ENCODE measurements at regions not wholly inside any gene's neighbourhood (a gene's known extent, or its start where the extent isn't known, plus 50 kb on each side); places are given as distances from the start of the nearest gene placed in this dataset.

GRCh38 chr18:57928466-57928865 is 115.6 kb upstream of the NEDD4L start:
- no peaks in the 10 kb centered on the region for H3K9me3 ChIP-seq
- H3K4me3 ChIP-seq, result no peak overlapping the region
- no peaks in the 10 kb centered on the region for H3K4me1 ChIP-seq (ENCODE audit: insufficient read depth)
- intact Hi-C loops (cut with DNase I), result no loop called here
- H3K27me3 ChIP-seq, result no peaks in the 10 kb centered on the region
- H3K27ac ChIP-seq, result no peak overlapping the region
- no peak for DNase-seq
- WGBS, 3 donors, result 88 to 91% (median 89%) methylated on average over 5 of the region's 5 CpGs
- no peaks in the 10 kb centered on the region for H3K36me3 ChIP-seq
- TF ChIP-seq EP300 (IDR thresholded peaks at IDR 0.05), result no peak
- TF ChIP-seq, protein P1, sequence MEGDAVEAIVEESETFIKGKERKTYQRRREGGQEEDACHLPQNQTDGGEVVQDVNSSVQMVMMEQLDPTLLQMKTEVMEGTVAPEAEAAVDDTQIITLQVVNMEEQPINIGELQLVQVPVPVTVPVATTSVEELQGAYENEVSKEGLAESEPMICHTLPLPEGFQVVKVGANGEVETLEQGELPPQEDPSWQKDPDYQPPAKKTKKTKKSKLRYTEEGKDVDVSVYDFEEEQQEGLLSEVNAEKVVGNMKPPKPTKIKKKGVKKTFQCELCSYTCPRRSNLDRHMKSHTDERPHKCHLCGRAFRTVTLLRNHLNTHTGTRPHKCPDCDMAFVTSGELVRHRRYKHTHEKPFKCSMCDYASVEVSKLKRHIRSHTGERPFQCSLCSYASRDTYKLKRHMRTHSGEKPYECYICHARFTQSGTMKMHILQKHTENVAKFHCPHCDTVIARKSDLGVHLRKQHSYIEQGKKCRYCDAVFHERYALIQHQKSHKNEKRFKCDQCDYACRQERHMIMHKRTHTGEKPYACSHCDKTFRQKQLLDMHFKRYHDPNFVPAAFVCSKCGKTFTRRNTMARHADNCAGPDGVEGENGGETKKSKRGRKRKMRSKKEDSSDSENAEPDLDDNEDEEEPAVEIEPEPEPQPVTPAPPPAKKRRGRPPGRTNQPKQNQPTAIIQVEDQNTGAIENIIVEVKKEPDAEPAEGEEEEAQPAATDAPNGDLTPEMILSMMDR (IDR thresholded peaks at IDR 0.05), result no peak

- Histone ChIP-seq H3K36me3 (no peaks in the 10 kb centered on the region), H3K4me3 (no peak overlapping the region), H3K9me3 (no peaks in the 10 kb centered on the region), H3K27ac (no peak overlapping the region), H3K4me1 (ENCODE audit: insufficient read depth) (no peaks in the 10 kb centered on the region), H3K27me3 (no peaks in the 10 kb centered on the region)
- TF ChIP-seq EP300 (IDR thresholded peaks at IDR 0.05) (no peak), POLR2A (IDR thresholded peaks at IDR 0.05) (no peak)
- TF ChIP-seq, protein P1 (IDR thresholded peaks at IDR 0.05), result no peak
- no peak for DNase-seq
- 85 to 87% (median 86%) methylated on average over 2 of the region's 2 CpGs for WGBS, 3 donors
- intact Hi-C loops (cut with DNase I), result no loop called here
Observed at GRCh38 chr18:57927511-57927910, 116.5 kb upstream of the NEDD4L start.

- DNase-seq, result no peak
- 90 to 94% (median 93%) methylated on average over 1 of the region's 1 CpG for WGBS, 3 donors
- Histone ChIP-seq H3K9me3 (no peaks in the 10 kb centered on the region), H3K27ac (no peak overlapping the region), H3K4me1 (ENCODE audit: insufficient read depth) (no peaks in the 10 kb centered on the region), H3K27me3 (no peaks in the 10 kb centered on the region), H3K4me3 (no peak overlapping the region), H3K36me3 (no peaks in the 10 kb centered on the region)
- TF ChIP-seq, protein P1 (IDR thresholded peaks at IDR 0.05), result no peak
- no peak for TF ChIP-seq EP300 (IDR thresholded peaks at IDR 0.05)
- no peak for TF ChIP-seq POLR2A (IDR thresholded peaks at IDR 0.05)
- intact Hi-C loops (cut with DNase I), result no loop called here
Observed at GRCh38 chr18:57925706-57926105, 118.3 kb upstream of the NEDD4L start.

- H3K9me3 ChIP-seq, result no peaks in the 10 kb centered on the region
- 52 to 75% (median 57%) methylated on average over 5 of the region's 5 CpGs for WGBS, 3 donors
- no peaks in the 10 kb centered on the region for H3K4me1 ChIP-seq (ENCODE audit: insufficient read depth)
- no peaks in the 10 kb centered on the region for H3K27me3 ChIP-seq
- H3K4me3 ChIP-seq, result no peak overlapping the region
- DNase-seq, result no peak
- no peaks in the 10 kb centered on the region for H3K36me3 ChIP-seq
- intact Hi-C loops (cut with DNase I), result no loop called here
- H3K27ac ChIP-seq, result no peak overlapping the region
- TF ChIP-seq EP300 (IDR thresholded peaks at IDR 0.05) (no peak), POLR2A (IDR thresholded peaks at IDR 0.05) (no peak)
- TF ChIP-seq, protein P1 (IDR thresholded peaks at IDR 0.05), result no peak
Observed at GRCh38 chr18:57923611-57924010, 120.4 kb upstream of the NEDD4L start.

DNA sequence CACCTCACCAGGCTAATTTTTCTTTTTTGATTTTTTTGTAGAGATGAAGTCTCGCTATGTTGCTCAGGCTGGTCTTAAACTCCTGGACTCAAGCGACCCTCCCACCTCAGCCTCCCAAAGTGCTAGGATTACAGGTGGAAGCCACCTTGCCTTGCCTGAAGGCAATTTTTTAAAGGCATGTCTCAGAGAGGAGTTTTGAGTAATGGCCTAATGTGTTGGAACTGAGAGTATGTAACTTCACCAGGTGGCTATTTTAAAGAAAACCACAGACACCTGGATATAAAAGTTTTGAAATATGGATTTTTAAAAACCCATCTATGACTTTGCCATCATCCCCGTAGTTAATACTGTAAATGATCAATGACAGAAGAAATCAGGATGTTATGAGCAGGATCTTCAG is 119.8 kb upstream of the ATP8B1 start:
- no peaks in the 10 kb centered on the region for H3K36me3 ChIP-seq
- no peaks in the 10 kb centered on the region for H3K4me1 ChIP-seq (ENCODE audit: insufficient read depth)
- intact Hi-C loops (cut with DNase I), result no loop called here
- no peak overlapping the region for H3K27ac ChIP-seq
- H3K4me3 ChIP-seq, result no peak overlapping the region
- H3K27me3 ChIP-seq, result no peaks in the 10 kb centered on the region
- WGBS, 3 donors, result 90 to 91% (median 91%) methylated on average over 3 of the region's 3 CpGs
- H3K9me3 ChIP-seq, result no peaks in the 10 kb centered on the region
- TF ChIP-seq POLR2A (IDR thresholded peaks at IDR 0.05), result no peak
- TF ChIP-seq EP300 (IDR thresholded peaks at IDR 0.05), result no peak
- no peak for DNase-seq
